HEK293 (cell line): ENCODE measurements at regions not wholly inside any gene's neighbourhood (a gene's known extent, or its start where the extent isn't known, plus 50 kb on each side); places are given as distances from the start of the nearest gene placed in this dataset.

Source experiments
- CTCF ChIA-PET: fragments of 350-600 bp; formaldehyde crosslinking; extraction: SDS; loops from one replicate; lab custom pipeline; 2021; ENCODE audit warnings: antibody characterized with exemption; lab: Yijun Ruan, JAX
- POLR2A ChIA-PET: fragments of 300-600 bp; formaldehyde crosslinking; extraction: SDS; loops from one replicate; lab custom pipeline; 2020; ENCODE audit warnings: antibody characterized with exemption, inconsistent platforms; lab: Yijun Ruan, JAX
- H3K27ac ChIP-seq: fragments of 200-500 bp; sonication (Bioruptor generic); 2 replicates; pipeline ENCODE4 v1.5.1; 2014; ENCODE audit warnings: low read depth, low read length, control low read depth, inconsistent platforms; ENCODE audit errors: extremely low read depth
- H3K36me3 ChIP-seq, 2 experiments: fragments of 200-500 bp in 1 of 2; sonication (Bioruptor generic) in 1 of 2; 1 replicate in 1 of 2; 2 replicates in 1 of 2; pipeline ENCODE4 v1.5.1; 2014 to 2017; ENCODE audit warnings: inconsistent platforms in 2 of 2, low read length in 2 of 2; ENCODE audit not compliant: control insufficient read depth in 2 of 2, insufficient read depth in 1 of 2
- H3K4me1 ChIP-seq: fragments of 200-500 bp; sonication (Bioruptor generic); 2 replicates; pipeline ENCODE4 v1.5.1; 2014; ENCODE audit warnings: mild to moderate bottlenecking, low read length, inconsistent platforms; ENCODE audit not compliant: control insufficient read depth, insufficient read depth
- H3K4me3 ChIP-seq: 2 replicates; pipeline ENCODE4 v1.5.1; 2011; ENCODE audit warnings: low read depth, mild to moderate bottlenecking, control low read depth, low read length, moderate library complexity
- H3K9me3 ChIP-seq: fragments of 200-500 bp; sonication (Bioruptor generic); 2 replicates; pipeline ENCODE4 v1.5.1; 2014; ENCODE audit warnings: low read depth, low read length, inconsistent platforms; ENCODE audit not compliant: control insufficient read depth, insufficient read depth
- EGR2 ChIP-seq: fragments of 450-650 bp; formaldehyde crosslinking; IDR thresholded peaks from 2 replicates; pipeline ENCODE4 v1.5.1; 2016; ENCODE audit warnings: low read depth, missing biosample characterization, missing genetic modification characterization
- GLIS2 ChIP-seq: fragments of 450-650 bp; formaldehyde crosslinking; IDR thresholded peaks from 2 replicates; pipeline ENCODE4 v1.5.1; 2016; ENCODE audit warnings: missing biosample characterization, missing genetic modification characterization
- HOXC10 ChIP-seq: sonication (generic); formaldehyde crosslinking; IDR thresholded peaks from 2 replicates; pipeline ENCODE4 v1.8.1; 2023; ENCODE audit warnings: mild to moderate bottlenecking, missing genetic modification reagents
- SALL2 ChIP-seq: fragments of 450-650 bp; formaldehyde crosslinking; IDR thresholded peaks from 2 replicates; pipeline ENCODE4 v1.5.0; 2017; ENCODE audit warnings: missing biosample characterization, mild to moderate bottlenecking, missing genetic modification characterization, borderline replicate concordance
- ZBTB48 ChIP-seq: fragments of 450-650 bp; formaldehyde crosslinking; IDR thresholded peaks from 2 replicates; pipeline ENCODE4 v1.5.1; 2016; ENCODE audit warnings: missing biosample characterization, missing genetic modification characterization
- ZNF10 ChIP-seq: fragments of 450-650 bp; formaldehyde crosslinking; IDR thresholded peaks from 2 replicates; pipeline ENCODE4 v1.5.1; 2017; ENCODE audit warnings: missing biosample characterization, missing genetic modification characterization
- ZNF146 ChIP-seq: fragments of 450-650 bp; formaldehyde crosslinking; IDR thresholded peaks from 2 replicates; pipeline ENCODE4 v1.5.1; 2016; ENCODE audit warnings: missing biosample characterization, missing genetic modification characterization
- ZNF2 ChIP-seq: fragments of 450-650 bp; formaldehyde crosslinking; IDR thresholded peaks from 2 replicates; pipeline ENCODE4 v1.5.1; 2016; ENCODE audit warnings: missing biosample characterization, missing genetic modification characterization
- ZNF239 ChIP-seq: fragments of 450-650 bp; formaldehyde crosslinking; IDR thresholded peaks from 2 replicates; pipeline ENCODE4 v1.5.1; 2016; ENCODE audit warnings: missing biosample characterization, missing genetic modification characterization
- ZNF274 ChIP-seq, 2 experiments: fragments of 200-500 bp in 1 of 2; fragments of 450-650 bp in 1 of 2; sonication (Bioruptor generic) in 1 of 2; formaldehyde crosslinking in 1 of 2; IDR thresholded peaks; 2 replicates each; pipeline versions ENCODE4 v1.5.1 to v1.6.1; 2014 to 2016; ENCODE audit warnings: borderline replicate concordance in 1 of 2, inconsistent platforms in 1 of 2, low read length in 1 of 2, missing biosample characterization in 1 of 2, missing genetic modification characterization in 1 of 2
- ZNF514 ChIP-seq: fragments of 450-650 bp; formaldehyde crosslinking; IDR thresholded peaks from 2 replicates; pipeline ENCODE4 v1.5.1; 2016; ENCODE audit warnings: missing biosample characterization, missing genetic modification characterization
- ZNF585B ChIP-seq: fragments of 450-650 bp; formaldehyde crosslinking; IDR thresholded peaks from 2 replicates; pipeline ENCODE4 v1.5.1; 2016; ENCODE audit warnings: missing biosample characterization, missing genetic modification characterization
- ZNF664 ChIP-seq: fragments of 450-650 bp; formaldehyde crosslinking; IDR thresholded peaks from 2 replicates; pipeline ENCODE4 v1.5.1; 2016; ENCODE audit warnings: missing biosample characterization, missing genetic modification characterization
- TF ChIP-seq, protein P1 (sequence below): fragments of 450-650 bp; formaldehyde crosslinking; IDR thresholded peaks from 2 replicates; pipeline ENCODE4 v1.5.1; 2016; ENCODE audit warnings: missing biosample characterization, missing genetic modification characterization
- TF ChIP-seq, protein P2 (sequence below): fragments of 450-650 bp; formaldehyde crosslinking; IDR thresholded peaks from 2 replicates; pipeline ENCODE4 v1.5.1; 2016; ENCODE audit warnings: missing biosample characterization, missing genetic modification characterization
- TF ChIP-seq, protein P3 (sequence below): fragments of 450-650 bp; formaldehyde crosslinking; IDR thresholded peaks from 2 replicates; pipeline ENCODE4 v1.5.1; 2016; ENCODE audit warnings: missing biosample characterization, missing genetic modification characterization

DNA sequence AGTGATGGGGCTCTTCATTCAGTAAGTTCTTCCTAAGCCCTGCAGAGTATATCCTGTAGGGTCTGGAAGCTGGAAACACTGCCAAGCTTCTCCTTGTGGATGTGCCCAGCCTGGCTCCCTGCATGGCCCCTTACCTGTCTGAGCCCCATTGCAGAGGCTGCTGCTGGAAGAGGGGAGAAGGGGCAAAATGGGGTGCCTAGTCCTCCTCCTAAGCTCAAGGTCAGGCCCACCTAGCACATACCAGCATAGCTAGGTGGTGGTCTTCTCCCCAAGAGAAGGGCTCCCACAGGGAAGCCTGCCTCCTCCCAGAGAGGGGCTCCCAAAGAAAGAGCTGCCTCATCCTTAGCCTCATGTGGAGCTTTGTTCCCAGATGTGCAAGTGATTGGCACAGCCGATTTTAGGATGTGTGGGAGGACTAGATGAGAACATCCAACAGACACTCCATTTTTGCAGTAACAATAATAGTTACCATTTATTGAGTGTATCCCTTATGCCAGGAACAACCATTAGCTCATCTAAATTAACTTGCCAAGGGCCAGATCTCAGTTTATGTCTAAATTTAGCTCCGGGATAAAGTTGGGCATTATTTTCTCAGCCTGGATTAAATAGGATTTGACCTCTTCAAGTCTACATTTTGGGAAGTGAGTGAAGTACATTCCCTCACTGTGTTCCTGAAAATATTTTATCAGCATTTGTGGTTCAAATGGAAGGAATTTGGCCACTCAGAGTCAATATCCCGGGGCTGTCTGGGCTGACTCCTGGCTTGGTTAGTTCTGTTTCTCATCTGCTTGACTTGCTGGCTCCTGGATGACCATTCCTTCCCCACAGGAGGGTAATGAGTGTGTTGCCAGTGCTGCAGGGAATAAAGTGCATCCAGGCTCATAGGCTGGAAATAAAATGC is 291.1 kb upstream of the ROPN1 start:
- TF ChIP-seq, protein P1, sequence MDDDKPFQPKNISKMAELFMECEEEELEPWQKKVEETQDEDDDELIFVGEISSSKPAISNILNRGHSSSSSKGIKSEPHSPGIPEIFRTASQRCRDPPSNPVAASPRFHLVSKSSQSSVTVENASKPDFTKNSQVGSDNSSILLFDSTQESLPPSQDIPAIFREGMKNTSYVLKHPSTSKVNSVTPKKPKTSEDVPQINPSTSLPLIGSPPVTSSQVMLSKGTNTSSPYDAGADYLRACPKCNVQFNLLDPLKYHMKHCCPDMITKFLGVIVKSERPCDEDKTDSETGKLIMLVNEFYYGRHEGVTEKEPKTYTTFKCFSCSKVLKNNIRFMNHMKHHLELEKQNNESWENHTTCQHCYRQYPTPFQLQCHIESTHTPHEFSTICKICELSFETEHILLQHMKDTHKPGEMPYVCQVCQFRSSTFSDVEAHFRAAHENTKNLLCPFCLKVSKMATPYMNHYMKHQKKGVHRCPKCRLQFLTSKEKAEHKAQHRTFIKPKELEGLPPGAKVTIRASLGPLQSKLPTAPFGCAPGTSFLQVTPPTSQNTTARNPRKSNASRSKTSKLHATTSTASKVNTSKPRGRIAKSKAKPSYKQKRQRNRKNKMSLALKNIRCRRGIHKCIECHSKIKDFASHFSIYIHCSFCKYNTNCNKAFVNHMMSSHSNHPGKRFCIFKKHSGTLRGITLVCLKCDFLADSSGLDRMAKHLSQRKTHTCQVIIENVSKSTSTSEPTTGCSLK (tag by site-specific recombination), result no peak
- TF ChIP-seq ZNF10 (tag by site-specific recombination) (no peak), HOXC10 (CRISPR knock-in tag) (no peak), SALL2 (tag by site-specific recombination) (no peak), ZNF239 (tag by site-specific recombination) (no peak)
- ChIA-PET POLR2A (no interaction called here), CTCF (interaction anchor here (0.8 to 2.1 kb wide), 5 partner anchors 10 to 270 kb away, joined by 3 to 7 read pairs (median 3); no protein-coding TSS in a partner anchor)
- H3K9me3 ChIP-seq, result no peaks in the 10 kb centered on the region
- H3K4me3 ChIP-seq, result no peak overlapping the region
- no peaks in the 10 kb centered on the region for H3K4me1 ChIP-seq
- no peak overlapping the region for H3K27ac ChIP-seq
- no peaks in the 10 kb centered on the region for H3K36me3 ChIP-seq

DNA sequence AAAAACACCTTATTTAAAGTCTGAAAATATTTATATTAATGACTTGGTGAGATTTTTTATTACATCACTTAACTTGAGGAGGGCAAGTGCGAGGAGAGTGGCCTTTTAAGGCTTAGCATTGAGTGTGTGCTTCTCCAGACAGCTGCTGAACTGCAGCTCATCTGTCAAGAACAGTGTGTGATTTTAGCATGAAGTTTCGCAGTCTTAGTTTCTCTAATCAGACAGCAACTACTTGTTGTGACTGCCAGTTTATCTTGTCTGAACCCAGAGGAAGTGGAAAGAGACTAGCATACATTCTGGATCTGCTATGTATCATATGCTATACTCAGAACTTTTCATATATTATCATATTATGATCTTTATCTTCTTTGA is 291.7 kb upstream of the ROPN1 start:
- CTCF ChIA-PET, result interaction anchor here (0.8 to 1.5 kb wide), 2 partner anchors 18 to 271 kb away, joined by 3 read pairs; no protein-coding TSS in a partner anchor
- Histone ChIP-seq H3K4me3 (no peak overlapping the region), H3K27ac (no peak overlapping the region), H3K9me3 (no peaks in the 10 kb centered on the region), H3K36me3 (no peaks in the 10 kb centered on the region), H3K4me1 (no peaks in the 10 kb centered on the region)
- POLR2A ChIA-PET, result no interaction called here
- TF ChIP-seq GLIS2 (no peak), ZBTB48 (tag by site-specific recombination) (no peak), ZNF585B (tag by site-specific recombination) (no peak), HOXC10 (CRISPR knock-in tag) (no peak), ZNF2 (no peak)

DNA sequence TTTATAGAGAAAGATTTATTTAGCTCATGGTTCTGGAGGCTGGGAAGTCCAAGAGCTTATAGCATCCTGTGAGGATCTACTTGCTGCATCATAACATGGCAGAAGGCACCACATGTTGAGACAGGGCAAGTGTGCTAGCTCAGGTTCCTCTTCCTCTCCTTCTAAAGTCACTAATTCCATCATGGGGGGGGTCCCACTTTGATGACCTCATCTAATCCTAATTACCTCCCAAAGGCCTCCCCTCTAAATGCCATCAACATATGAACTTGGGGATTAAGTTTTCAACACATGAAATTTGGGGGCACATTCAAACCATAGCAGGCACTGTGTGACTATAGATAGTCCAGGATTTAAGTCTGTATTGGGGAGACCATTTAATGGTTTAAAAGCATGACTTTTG is 297.1 kb upstream of the ROPN1 start:
- H3K4me1 ChIP-seq, result no peaks in the 10 kb centered on the region
- H3K9me3 ChIP-seq, result no peaks in the 10 kb centered on the region
- no peak overlapping the region for H3K27ac ChIP-seq
- no peaks in the 10 kb centered on the region for H3K36me3 ChIP-seq
- POLR2A ChIA-PET, result no interaction called here
- no peak for TF ChIP-seq ZNF514 (tag by site-specific recombination)
- TF ChIP-seq, protein P2, sequence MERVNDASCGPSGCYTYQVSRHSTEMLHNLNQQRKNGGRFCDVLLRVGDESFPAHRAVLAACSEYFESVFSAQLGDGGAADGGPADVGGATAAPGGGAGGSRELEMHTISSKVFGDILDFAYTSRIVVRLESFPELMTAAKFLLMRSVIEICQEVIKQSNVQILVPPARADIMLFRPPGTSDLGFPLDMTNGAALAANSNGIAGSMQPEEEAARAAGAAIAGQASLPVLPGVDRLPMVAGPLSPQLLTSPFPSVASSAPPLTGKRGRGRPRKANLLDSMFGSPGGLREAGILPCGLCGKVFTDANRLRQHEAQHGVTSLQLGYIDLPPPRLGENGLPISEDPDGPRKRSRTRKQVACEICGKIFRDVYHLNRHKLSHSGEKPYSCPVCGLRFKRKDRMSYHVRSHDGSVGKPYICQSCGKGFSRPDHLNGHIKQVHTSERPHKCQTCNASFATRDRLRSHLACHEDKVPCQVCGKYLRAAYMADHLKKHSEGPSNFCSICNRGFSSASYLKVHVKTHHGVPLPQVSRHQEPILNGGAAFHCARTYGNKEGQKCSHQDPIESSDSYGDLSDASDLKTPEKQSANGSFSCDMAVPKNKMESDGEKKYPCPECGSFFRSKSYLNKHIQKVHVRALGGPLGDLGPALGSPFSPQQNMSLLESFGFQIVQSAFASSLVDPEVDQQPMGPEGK (tag by site-specific recombination), result no peak
- TF ChIP-seq, protein P3, sequence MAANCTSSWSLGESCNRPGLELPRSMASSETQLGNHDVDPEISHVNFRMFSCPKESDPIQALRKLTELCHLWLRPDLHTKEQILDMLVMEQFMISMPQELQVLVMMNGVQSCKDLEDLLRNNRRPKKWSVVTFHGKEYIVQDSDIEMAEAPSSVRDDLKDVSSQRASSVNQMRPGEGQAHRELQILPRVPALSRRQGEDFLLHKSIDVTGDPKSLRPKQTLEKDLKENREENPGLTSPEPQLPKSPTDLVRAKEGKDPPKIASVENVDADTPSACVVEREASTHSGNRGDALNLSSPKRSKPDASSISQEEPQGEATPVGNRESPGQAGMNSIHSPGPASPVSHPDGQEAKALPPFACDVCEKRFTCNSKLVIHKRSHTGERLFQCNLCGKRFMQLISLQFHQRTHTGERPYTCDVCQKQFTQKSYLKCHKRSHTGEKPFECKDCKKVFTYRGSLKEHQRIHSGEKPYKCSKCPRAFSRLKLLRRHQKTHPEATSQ (tag by site-specific recombination), result no peak
- TF ChIP-seq ZNF664 (tag by site-specific recombination), result no peak
- no peak for TF ChIP-seq ZNF146
- no peak for TF ChIP-seq ZNF274 (IDR thresholded peaks at IDR 0.05; ENCODE audit: low read length)
- no peak for TF ChIP-seq ZNF274 (tag by site-specific recombination; IDR thresholded peaks at IDR 0.05; ENCODE audit: borderline replicate concordance)
- no peak for TF ChIP-seq EGR2 (tag by site-specific recombination)
- CTCF ChIA-PET, result no interaction called here
- no peak overlapping the region for H3K4me3 ChIP-seq
